WTC11 (cell line): ENCODE measurements at regions not wholly inside any gene's neighbourhood (a gene's known extent, or its start where the extent isn't known, plus 50 kb on each side); places are given as distances from the start of the nearest gene placed in this dataset.

Source experiments
- ATF3 ChIP-seq: sonication (generic); formaldehyde crosslinking; conservative IDR thresholded peaks from 2 replicates; pipeline ENCODE4 v1.8.1; 2022; ENCODE audit warnings: mild to moderate bottlenecking, missing genetic modification reagents
- ATF6 ChIP-seq: sonication (generic); formaldehyde crosslinking; IDR thresholded peaks from 2 replicates; pipeline ENCODE4 v1.8.1; 2023; ENCODE audit warnings: mild to moderate bottlenecking, missing genetic modification reagents
- CTCF ChIP-seq: fragments of 200-600 bp; IDR thresholded peaks from 2 replicates; pipeline ENCODE4 v1.8.0; 2022; ENCODE audit warnings: antibody characterized with exemption
- HMGA2 ChIP-seq: fragments of 250-450 bp; sonication (Bioruptor Pico); IDR thresholded peaks from 2 replicates; pipeline ENCODE4 v1.4.0; 2021; ENCODE audit warnings: mild to moderate bottlenecking, moderate library complexity
- HMGXB4 ChIP-seq: sonication (generic); formaldehyde crosslinking; IDR thresholded peaks from 2 replicates; pipeline ENCODE4 v1.8.1; 2023; ENCODE audit warnings: mild to moderate bottlenecking, moderate library complexity, missing genetic modification reagents
- JUN ChIP-seq: sonication (generic); formaldehyde crosslinking; IDR thresholded peaks from 2 replicates; pipeline ENCODE4 v1.8.0; 2023; ENCODE audit warnings: mild to moderate bottlenecking, missing genetic modification reagents
- KAT7 ChIP-seq: sonication (generic); formaldehyde crosslinking; IDR thresholded peaks from 2 replicates; pipeline ENCODE4 v1.8.1; 2023; ENCODE audit warnings: missing genetic modification reagents, mild to moderate bottlenecking, borderline replicate concordance
- NFYB ChIP-seq: sonication (generic); formaldehyde crosslinking; conservative IDR thresholded peaks from 2 replicates; pipeline ENCODE4 v1.8.0; 2022; ENCODE audit warnings: low read depth, missing genetic modification reagents
- SMAD3 ChIP-seq: sonication (generic); formaldehyde crosslinking; IDR thresholded peaks from 2 replicates; pipeline ENCODE4 v1.8.0; 2022; ENCODE audit warnings: missing genetic modification reagents, mild to moderate bottlenecking, borderline replicate concordance
- USF2 ChIP-seq: sonication (generic); formaldehyde crosslinking; IDR thresholded peaks from 2 replicates; pipeline ENCODE4 v1.8.1; 2023; ENCODE audit warnings: mild to moderate bottlenecking, missing genetic modification reagents, moderate library complexity

- TF ChIP-seq CTCF (no peak), JUN (CRISPR knock-in tag) (no peak), SMAD3 (CRISPR knock-in tag) (no peak), USF2 (CRISPR knock-in tag) (no peak), ATF6 (CRISPR knock-in tag) (no peak), HMGA2 (CRISPR knock-in tag) (no peak), KAT7 (CRISPR knock-in tag) (no peak), ATF3 (CRISPR knock-in tag) (no peak), HMGXB4 (CRISPR knock-in tag) (no peak), NFYB (CRISPR knock-in tag) (no peak)
Measured at GRCh38 chr13:105929505-105929904, 606.0 kb downstream of the EFNB2 start.
